Stimulated activated CD4-positive, alpha-beta T cell treated with anti-CD3 and anti-CD28 coated beads, TNF-alpha, amount 100 ng/mL, for 24 hours (primary cell): ENCODE measurements at regions not wholly inside any gene's neighbourhood (a gene's known extent, or its start where the extent isn't known, plus 50 kb on each side); places are given as distances from the start of the nearest gene placed in this dataset.

Experiments used
- DNase-seq, 3 experiments: peaks; one replicate each; pipeline ENCODE4 v3.0.0-alpha.2; 2020; ENCODE audit warnings: low read depth in 3 of 3

DNA sequence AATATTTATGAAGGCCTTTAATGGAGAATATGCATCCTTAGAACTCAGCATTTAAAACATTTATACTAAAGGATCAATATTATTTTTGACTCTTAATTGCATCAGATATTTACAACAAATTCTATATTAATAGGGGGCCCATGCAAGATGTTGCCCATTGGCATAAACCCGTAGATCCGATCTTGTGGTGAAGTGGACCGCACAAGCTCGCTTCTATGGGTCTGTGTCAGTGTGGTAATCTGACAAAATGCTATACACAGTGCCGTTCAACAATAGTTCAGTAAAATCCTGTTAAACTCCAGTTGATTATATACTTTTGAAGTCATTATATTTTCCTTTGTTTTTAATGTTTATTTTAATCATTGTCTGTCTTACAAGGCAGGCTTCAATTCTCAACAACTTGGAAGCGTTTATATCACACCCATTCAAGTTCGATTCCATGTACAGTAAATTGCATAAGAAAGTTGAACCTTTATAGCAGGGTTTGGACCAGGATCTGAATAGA, 809.2 kb downstream of the USP25 start:
- DNase-seq = no peak

DNA sequence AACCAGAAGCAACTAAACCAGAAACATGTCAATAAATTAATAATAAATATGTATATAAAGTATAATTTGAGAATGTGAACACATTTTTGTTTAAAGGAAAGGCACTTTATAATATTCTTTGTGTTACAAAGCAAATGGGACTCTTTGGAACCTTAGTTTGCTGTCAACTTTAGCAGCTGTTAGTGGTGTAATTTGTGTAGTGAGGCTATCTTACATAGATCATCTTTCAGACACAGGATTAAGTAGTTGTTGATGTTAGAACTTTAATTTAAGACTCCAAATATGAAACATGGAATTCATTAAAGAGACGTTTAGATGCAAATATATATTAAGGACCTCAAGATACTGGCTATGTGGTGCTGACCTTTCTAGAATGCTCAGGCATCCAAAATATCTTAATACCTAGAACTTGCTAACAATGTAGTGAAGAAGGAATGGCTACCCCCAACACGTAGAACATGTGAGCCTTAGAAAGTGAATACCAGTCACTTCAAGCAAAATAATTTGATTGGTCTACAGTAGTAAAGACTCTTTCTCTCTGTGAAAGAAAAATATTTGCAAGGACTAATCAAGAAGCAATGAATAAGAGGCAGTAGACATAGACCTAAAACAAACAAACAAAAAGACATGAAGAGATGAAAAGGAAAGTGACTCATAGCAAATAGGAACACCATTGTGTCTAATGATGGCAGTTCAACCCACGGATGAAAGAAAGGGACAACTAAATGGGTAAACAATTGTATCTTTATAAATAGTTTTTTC, 811.4 kb downstream of the USP25 start:
- no peak for DNase-seq

DNA sequence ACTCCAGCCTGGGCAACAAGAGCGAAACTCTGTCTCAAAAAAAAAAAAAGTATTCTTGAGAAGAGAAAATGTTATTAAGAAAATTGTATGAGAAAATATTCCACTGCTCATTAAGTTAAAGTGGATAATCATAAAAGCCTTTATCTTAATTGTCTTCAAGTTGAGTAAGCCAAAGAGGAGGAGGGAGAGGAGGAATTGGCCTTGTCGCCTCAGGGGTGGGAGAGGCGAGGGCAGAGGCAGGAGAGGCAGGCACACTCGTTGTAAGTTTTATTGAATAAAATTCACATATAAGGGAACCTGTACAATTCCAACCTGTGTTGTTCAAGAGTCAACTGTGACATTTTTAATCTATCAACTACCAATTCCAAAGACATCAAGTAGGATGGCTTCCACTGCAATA, 820.3 kb downstream of the USP25 start:
- DNase-seq = no peak

DNA sequence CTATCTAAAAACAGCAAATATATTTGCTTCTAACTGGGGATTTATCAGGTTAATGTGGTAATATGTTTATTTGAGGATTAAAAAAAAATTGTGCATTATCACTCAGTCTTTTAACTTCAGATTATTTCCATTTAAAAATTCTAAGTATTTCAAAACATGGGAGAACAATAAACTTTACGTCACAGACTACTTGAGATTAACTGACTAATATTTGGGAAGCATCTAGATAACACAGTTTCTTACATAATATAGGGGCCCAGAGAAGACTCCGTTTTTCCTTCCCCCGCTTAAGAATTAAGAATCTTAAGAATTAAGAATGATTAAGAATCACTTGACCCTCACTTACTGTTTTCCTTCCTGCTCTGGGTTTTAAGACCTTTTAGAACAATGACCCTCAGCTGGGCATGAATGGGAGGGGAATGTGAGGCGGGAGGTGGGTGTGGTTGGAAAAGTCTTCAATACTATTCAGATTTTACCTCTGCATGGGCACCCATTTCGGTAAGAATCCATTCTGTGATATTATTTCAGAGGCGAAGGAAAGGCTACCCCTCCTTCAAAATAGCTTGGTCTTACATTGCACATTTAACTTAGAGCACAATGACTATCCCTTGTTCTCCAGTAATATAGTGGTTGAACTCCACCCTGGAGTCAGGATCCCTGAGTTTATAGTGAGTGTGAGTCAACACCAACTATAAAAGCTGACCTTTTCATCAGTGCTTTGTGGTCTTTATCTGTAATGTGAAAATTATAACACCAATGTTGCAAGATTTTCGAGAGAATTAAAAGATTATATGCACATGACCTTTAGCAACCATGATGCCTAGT, 821.3 kb downstream of the USP25 start:
- DNase-seq = no peak

DNA sequence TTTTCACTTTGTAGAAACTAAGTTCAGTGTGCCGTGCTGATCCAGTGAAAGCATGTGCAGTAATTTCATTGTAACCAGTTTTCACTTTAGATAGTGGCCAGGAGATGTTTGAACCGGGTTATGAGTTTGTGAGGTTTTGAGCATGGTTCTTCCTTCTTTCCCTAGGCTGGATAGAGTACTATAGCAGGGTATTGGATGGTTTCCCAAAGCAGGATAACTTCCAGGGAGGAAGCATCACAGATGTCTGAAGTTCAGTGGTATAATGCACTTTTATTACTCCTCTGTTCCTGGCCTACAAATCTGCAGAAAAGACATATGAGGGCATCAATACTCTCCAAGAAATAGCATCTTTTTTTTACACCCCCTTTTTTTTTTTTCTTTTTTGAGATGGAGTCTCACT, 823.1 kb downstream of the USP25 start:
- no peak for DNase-seq

DNA sequence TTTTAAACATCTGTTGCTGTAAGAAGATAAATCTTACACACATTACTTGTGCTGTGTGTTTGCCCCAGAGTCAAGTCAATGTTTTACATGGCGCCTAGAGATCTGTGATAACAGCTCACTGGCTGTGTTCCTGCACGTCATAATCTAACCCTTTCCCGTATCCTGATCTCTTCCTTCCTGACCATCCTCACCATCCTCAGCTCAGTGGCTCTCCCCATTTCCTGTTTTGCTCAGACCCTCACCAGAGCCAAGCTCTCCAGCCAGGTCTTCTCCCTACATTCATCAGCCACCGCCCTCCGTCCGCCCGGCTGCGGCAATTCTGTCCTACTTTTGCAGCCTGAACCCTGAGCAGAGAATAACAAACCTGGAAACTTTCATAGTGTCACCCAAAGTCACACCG, 824.7 kb downstream of the USP25 start:
- no peak for DNase-seq

DNA sequence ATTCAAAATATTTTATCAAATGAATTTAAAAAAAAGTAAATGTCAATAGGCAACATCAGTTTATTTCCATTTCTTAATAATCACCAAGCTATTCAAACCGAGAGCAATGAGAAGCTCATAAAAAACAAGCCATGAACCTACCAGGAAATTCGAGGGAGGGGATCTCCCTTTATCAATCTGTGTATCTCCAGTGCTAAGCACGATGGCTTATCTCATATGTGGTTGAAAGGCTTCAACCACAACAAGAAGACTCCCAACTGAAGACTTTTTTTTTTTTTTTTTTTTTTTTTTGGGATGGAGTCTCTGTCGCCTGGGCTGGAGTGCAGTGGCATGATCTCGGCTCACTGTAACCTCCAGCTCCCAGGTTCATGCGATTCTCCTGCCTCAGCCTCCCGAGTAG, 833.3 kb downstream of the USP25 start:
- DNase-seq = no peak

DNA sequence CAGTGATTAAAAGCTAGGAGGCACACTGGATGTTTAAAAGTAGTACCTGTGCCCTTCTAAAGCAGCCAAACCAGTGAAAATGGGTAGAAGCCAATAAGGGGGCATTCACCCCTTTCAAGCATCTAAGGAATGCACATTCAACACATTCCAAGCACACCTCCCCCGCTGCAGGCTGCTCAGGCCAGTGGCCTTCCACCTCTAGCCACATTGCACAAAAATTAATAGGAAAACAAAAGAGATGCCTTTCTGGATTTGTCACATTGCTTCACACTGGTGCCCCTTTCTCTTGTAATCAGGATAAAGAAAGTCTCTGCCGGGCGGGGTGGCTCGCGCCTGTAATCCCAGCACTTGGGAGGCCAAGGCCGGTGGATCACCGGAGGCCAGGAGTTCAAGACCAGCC, 834.0 kb downstream of the USP25 start:
- no peak for DNase-seq

DNA sequence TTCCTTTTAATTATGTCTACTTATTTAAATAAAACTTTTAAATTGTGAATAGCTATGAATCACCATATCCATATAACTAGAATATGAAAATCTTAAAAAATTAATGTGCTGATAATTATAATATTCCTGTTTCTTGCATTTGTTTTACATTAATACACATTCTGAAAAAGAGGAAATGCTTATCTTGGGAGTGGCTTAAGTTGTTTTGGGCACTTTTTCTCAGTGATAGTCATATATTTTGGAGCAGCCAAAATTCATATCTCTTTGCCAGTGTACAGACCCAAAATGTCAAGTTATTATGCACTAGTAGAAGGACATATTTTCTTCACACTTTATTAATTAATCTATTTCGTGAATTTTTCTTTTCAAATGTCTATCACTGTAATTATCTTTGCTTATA, 838.5 kb downstream of the USP25 start:
- DNase-seq = no peak

DNA sequence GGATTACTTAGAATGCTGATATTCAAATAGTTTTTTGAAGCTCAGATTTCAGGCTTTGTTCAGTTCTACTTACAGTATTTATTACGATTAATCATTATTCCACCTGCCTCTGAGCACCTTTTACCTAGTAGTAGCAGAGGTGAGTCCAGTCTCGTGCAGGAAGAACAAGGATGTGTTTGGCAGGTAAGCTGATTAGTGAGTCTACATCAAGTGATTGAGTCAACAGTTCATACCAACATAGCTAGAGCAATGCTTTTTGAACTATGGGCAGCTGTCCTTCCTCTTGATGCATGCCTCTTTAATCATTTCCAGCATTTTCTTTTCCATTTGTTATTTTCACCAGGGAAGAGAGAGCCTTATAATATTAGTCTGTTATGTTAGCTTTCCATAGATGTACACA, 838.9 kb downstream of the USP25 start:
- no peak for DNase-seq

DNA sequence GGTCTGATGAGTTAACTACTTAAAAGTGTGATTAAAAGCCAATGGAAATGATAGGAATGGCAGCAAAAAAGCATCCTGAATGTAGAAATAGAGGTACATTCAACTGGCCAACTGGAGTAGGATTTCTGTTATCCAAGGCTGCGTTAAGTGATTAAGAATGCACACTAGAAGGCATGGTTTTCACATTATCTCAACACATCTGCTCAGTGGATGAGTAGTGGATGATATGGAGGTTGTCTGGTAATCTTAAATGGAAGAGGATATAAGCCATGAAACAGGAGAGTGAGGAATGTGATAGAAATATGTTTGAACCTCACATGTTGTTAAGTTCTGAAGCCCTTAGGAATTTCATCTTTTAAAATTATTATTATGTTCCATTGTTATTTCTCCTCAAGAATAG, 839.9 kb downstream of the USP25 start:
- no peak for DNase-seq

DNA sequence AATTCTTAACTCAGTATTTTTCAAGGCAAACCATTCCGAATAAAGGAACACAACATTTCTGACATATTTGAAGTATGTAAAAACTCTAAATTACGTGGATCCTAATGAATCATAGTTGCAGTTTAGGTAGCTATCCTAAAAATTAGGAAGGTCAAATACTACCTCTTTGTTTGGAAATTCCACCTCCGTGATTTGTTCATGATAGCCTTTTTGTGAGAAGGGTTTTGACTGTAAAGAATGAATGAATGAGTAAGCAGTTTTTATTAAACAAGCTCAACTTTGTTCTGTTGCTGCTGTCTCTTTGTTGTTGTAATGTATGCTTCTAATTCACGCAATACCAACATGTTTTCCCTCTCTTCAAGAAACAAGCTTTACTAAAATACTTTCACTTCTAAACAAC, 840.4 kb downstream of the USP25 start:
- no peak for DNase-seq

DNA sequence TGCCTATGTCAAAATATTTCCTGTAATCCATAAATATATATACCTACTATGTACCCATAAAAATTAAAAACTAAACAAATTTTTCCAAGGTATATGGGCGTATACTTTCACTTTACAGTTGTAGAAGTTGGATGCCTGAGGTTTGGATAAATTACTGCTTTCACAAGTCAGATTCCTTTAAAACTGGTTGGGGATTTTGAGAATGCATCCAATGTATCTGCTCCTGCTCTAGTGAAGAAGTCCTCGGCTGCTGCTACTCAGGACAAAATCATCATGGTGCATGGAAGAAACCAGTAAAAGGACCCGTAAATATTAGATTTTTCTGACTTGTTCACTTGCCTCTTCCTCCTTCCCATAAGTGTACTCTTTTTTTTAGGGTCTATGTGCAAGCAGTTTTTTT, 841.1 kb downstream of the USP25 start:
- no peak for DNase-seq

DNA sequence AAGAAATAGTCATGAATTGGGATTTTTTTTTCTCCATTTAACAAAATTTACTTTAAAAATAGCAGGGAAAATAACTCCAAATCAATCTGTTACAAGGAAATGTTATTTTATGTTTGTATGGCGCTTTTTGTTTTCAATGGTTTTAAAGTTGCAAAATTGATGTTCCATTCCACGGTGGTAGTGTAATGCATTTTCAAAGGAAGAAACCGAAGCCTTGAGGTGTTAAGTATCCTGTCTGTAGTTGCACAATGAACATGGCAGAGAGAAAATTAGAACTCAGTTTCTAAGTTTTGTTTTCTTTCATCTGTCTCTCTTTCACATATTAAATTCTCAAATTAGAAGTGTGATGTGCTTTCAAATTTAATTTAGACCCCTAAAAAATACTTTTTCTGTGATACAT, 841.8 kb downstream of the USP25 start:
- DNase-seq = no peak

DNA sequence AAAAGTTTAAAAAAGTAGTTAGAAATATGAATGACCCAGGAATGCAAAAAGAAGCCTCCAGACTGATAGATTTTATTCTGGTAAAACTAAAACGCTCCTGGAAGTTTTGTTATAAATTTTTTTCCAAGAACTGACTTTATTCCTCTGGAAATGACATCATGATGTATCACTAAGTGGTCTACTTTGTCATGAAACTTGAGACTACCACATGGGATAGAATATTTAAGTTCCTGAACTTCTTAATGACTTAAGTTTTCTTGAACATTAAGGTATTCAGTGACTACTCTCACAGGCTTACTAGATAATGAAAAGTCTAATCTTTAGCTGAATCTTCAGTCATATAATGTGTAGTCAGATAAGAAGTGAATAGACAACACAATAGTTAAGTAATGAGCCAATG, 842.2 kb downstream of the USP25 start:
- DNase-seq = no peak

DNA sequence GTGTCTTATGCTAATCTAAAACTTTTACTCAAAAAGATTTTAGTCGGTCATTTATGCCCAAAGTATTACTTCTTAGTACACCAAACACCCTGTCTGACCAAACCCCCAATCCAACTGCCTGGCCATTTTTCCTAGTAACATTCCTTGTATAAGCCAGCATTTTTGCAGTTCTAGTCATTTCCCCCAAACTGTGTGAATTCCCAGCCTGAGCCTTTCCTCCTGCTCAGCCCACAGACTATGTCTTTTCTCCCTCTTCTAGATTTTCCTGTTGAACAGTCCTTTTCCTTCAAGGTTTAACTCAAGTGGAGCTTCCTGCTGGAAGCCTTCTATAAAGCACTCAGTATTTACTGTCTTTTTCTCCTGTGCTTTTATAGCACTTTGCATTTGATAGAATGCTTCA, 843.8 kb downstream of the USP25 start:
- no peak for DNase-seq

DNA sequence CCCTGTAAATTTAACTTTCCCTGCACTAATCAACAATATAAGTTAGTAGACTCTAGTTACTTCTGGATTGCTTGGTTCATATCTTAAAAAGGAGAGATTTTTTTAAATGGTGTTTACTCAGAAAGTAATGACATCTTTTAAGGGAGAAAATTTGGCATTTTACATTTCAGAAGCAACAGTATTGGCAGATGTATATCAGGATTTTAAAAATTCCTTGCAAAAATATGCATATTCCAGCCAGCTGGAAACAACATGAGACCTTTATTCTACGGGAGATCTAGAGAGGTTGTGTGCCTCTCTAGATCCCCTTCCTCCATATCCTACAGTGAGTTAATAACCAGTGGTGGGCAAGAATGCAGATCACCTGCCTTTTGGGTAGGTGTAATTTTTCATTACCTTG, 848.2 kb downstream of the USP25 start:
- DNase-seq = no peak

DNA sequence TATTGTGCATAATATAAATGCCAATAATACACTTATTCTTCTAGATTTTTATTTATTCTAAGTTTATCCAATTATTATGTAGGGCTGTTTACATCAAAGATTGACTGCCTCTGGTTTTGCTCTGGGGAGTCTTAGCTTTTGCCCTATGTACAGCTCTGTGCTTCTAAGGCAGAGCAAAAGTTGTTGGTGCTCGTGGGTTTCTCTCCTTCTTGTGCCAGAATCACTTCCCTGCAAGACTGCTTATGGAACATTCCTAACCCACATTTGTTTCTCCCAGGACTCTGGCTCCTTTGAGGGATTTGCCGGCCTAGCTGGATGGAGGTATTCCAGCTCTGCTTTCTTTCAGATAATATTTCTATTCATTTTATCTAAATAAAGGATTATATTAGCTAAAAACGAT, 849.1 kb downstream of the USP25 start:
- no peak for DNase-seq

DNA sequence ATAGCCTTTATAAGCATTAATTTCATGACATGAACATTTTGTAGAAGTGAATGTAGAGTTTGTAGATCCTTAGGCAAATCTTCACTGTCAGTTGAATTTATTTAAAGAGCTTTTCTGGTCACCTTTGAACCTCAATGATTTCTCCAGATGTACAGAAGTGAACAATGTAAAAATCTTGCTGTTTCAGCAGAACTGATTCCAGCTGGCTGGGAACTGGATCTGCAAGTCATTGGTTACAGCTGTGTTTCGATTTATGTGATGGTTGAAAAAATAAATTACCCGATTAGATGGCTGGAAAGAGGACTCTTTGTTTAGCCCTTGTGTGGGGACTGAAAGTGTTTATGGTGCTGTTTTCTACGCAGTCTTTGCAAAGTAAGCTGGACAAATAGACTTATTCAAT, 849.8 kb downstream of the USP25 start:
- DNase-seq = no peak

DNA sequence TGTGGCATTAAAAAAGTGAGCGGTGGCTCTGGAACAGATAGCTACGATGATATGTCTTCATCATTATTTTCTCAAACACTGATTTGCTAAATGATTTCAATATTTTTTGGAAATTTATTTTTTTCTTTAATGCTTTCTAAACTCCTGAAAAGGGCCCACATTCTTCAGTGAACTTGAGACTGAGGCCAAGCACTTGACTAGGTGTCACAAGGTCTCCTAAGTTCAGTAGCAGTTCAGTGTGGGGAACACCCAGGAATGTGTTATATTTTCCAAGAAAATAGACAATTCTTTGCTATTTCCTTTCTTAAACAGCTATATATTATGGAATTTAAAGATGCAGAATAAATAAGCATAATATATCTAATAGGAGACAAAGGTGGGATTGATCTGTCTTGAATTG, 850.9 kb downstream of the USP25 start:
- no peak for DNase-seq

DNA sequence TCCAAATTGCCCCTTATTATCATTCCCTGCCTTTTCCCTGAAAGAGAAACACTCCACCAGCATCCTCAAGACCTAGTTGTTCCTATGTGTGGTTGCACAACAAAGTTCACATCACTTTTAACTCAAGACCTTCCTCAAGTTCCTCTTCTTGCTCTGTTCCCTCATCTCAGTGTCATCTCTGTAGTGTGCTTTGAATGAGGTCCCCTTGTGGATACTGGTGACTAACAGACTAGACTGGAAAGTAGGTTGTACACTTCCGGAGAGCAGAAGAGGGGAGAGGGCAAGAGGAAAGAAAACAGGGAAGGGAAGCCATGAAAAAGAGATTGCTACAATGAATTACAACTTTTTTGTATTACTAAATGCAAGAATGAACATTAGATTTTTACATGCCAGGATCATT, 853.8 kb downstream of the USP25 start:
- DNase-seq = no peak

DNA sequence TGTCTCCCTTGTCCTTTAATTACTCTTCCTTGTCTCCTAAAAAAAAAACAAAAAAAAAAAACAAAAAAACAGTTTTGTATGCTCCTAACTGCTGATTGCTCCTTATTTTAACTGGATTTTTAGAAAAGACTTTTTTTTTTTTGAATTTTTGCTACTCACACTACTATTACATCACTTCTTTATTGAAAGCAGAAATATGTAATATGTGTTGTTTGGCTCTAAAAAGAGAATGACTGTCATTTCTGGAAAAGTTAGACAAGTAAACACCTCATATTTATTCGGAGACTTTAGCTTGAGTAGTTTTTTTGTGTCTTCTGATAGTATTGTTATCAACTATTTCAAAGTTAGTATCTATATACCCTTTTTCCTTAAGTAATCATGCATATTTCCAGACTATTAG, 855.0 kb downstream of the USP25 start:
- no peak for DNase-seq

DNA sequence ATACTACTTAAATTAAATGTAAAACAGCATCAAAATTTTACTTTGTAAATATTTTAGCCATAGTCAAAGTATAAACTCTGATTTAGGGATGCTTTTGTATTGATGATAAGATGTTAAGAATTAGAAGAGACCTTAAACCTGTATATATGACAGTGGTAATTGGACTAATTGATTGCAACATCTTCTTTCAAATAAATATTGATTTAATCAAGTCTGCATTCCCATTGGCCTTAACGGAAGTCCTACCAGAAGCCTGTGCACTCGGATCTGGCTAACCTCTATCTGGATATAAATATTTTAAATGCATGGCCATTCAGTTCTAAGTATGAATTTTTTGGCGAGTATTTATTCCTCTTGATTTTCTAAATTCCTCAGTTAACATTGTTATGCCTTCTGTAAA, 856.1 kb downstream of the USP25 start:
- DNase-seq = no peak
